SK-N-SH treated with all-trans-retinoic acid at 6 μM for 48 hours (cell line): ENCODE measurements at regions not wholly inside any gene's neighbourhood (a gene's known extent, or its start where the extent isn't known, plus 50 kb on each side); places are given as distances from the start of the nearest gene placed in this dataset.

Experiments used
- ATAC-seq: fragments of 200-7000 bp; cut with Tn5 transposase; 3 replicates; pipeline ENCODE4 v1.9.1; 2020; ENCODE audit warnings: mild to moderate bottlenecking, moderate library complexity
- ARNTL ChIP-seq: fragments of 450-650 bp; formaldehyde crosslinking; IDR thresholded peaks from 2 replicates; pipeline ENCODE4 v1.5.0; 2020; ENCODE audit warnings: low read depth, mild to moderate bottlenecking, moderate library complexity, borderline replicate concordance
- BACH2 ChIP-seq: fragments of 250-450 bp; sonication (Bioruptor Pico); IDR thresholded peaks from 2 replicates; pipeline ENCODE4 v1.9.0; 2021; ENCODE audit warnings: mild to moderate bottlenecking, borderline replicate concordance
- CSDC2 ChIP-seq: fragments of 250-450 bp; sonication (Bioruptor Pico); IDR thresholded peaks from 2 replicates; pipeline ENCODE4 v1.5.0; 2020; ENCODE audit warnings: mild to moderate bottlenecking, moderate library complexity
- ESRRG ChIP-seq: fragments of 250-450 bp; sonication (Bioruptor Pico); IDR thresholded peaks from 2 replicates; pipeline ENCODE4 v1.6.1; 2021; ENCODE audit warnings: mild to moderate bottlenecking
- GLIS3 ChIP-seq: fragments of 250-450 bp; sonication (Bioruptor Pico); IDR thresholded peaks from 2 replicates; pipeline ENCODE4 v1.5.0; 2020; ENCODE audit warnings: mild to moderate bottlenecking, moderate library complexity
- ISL1 ChIP-seq: fragments of 250-450 bp; sonication (Bioruptor Pico); IDR thresholded peaks from 2 replicates; pipeline ENCODE4 v2.1.2; 2022; ENCODE audit warnings: mild to moderate bottlenecking, moderate library complexity
- OSR1 ChIP-seq: fragments of 250-450 bp; sonication (Bioruptor Pico); IDR thresholded peaks from 2 replicates; pipeline ENCODE4 v1.8.0; 2022; ENCODE audit warnings: moderate library complexity, mild to moderate bottlenecking, inconsistent platforms
- PPARA ChIP-seq: fragments of 250-450 bp; sonication (Bioruptor Pico); IDR thresholded peaks from 2 replicates; pipeline ENCODE4 v1.5.0; 2020; ENCODE audit warnings: mild to moderate bottlenecking, borderline replicate concordance
- SNAI2 ChIP-seq: fragments of 250-450 bp; sonication (Bioruptor Pico); IDR thresholded peaks from 2 replicates; pipeline ENCODE4 v1.5.0; 2020; ENCODE audit warnings: mild to moderate bottlenecking, moderate library complexity
- TCF4 ChIP-seq: fragments of 250-450 bp; sonication (Bioruptor Pico); IDR thresholded peaks from 2 replicates; pipeline ENCODE4 v1.8.0; 2021; ENCODE audit warnings: mild to moderate bottlenecking, moderate library complexity, borderline replicate concordance
- TOX ChIP-seq: fragments of 250-450 bp; sonication (Bioruptor Pico); IDR thresholded peaks from 2 replicates; pipeline ENCODE4 v1.8.0; 2021; ENCODE audit warnings: mild to moderate bottlenecking, moderate library complexity, borderline replicate concordance
- ZC3H10 ChIP-seq: fragments of 250-450 bp; sonication (Bioruptor Pico); IDR thresholded peaks from 2 replicates; pipeline ENCODE4 v1.5.1; 2021; ENCODE audit warnings: mild to moderate bottlenecking, moderate library complexity
- ZFP3 ChIP-seq: fragments of 250-450 bp; sonication (Bioruptor Pico); IDR thresholded peaks from 2 replicates; pipeline ENCODE4 v1.5.0; 2020; ENCODE audit warnings: mild to moderate bottlenecking, moderate library complexity
- ZNF565 ChIP-seq: fragments of 450-650 bp; formaldehyde crosslinking; conservative IDR thresholded peaks from 2 replicates; pipeline ENCODE4 v1.5.0; 2020; ENCODE audit warnings: low read depth, mild to moderate bottlenecking, moderate library complexity
- ZNF70 ChIP-seq: fragments of 450-650 bp; formaldehyde crosslinking; IDR thresholded peaks from 2 replicates; pipeline ENCODE4 v1.5.0; 2020; ENCODE audit warnings: mild to moderate bottlenecking, moderate library complexity
- ZNF8 ChIP-seq: fragments of 450-650 bp; formaldehyde crosslinking; IDR thresholded peaks from 2 replicates; pipeline ENCODE4 v1.5.0; 2020; ENCODE audit warnings: mild to moderate bottlenecking, moderate library complexity
- TF ChIP-seq, protein P1 (sequence below): fragments of 250-450 bp; sonication (Bioruptor Pico); IDR thresholded peaks from 2 replicates; pipeline ENCODE4 v1.5.1; 2021; ENCODE audit warnings: mild to moderate bottlenecking, moderate library complexity
- TF ChIP-seq, protein P2 (sequence below): fragments of 250-450 bp; sonication (Bioruptor Pico); IDR thresholded peaks from 2 replicates; pipeline ENCODE4 v1.8.0; 2021; ENCODE audit warnings: low read depth, mild to moderate bottlenecking, moderate library complexity, borderline replicate concordance
- TF ChIP-seq, protein P3 (sequence below): fragments of 250-450 bp; sonication (Bioruptor Pico); IDR thresholded peaks from 2 replicates; pipeline ENCODE4 v1.5.0; 2020; ENCODE audit warnings: mild to moderate bottlenecking, moderate library complexity
- TF ChIP-seq, protein P4 (sequence below): fragments of 250-450 bp; sonication (Bioruptor Pico); IDR thresholded peaks from 2 replicates; pipeline ENCODE4 v1.8.0; 2020; ENCODE audit warnings: mild to moderate bottlenecking, moderate library complexity, borderline replicate concordance
- TF ChIP-seq, protein P5 (sequence below): fragments of 250-450 bp; sonication (Bioruptor Pico); IDR thresholded peaks from 2 replicates; pipeline ENCODE4 v1.5.1; 2020; ENCODE audit warnings: low read depth, mild to moderate bottlenecking, moderate library complexity

DNA sequence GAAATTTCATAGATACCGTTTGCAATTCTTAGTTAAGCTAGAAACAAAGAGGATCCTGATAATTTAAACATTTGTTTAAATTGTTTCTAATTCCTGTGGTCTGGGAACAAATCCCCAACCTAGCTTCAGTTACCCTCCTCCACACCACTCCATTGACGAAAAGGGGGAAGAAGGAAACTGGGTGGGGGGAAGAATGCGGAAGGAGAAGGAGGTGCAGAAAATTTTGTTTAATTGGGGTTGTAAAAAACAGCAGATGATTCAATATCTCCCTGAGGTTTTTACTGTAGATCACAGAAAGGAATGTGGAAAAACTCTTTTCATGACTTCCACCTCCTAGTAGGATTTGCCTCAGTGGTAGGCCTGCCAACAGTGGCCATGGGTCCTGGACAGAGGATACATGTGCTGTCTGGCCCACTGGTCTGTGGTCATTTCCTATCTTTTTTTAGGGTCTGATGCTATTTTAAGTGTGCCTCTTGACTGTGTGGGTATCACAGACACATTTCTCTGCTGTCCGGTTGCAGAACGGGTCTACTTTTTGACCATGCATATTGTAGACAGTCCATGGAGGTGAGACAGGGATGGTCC is 122.9 kb upstream of the PCED1B start:
- TF ChIP-seq ARNTL (CRISPR knock-in tag): no peak
- TF ChIP-seq, protein P1, sequence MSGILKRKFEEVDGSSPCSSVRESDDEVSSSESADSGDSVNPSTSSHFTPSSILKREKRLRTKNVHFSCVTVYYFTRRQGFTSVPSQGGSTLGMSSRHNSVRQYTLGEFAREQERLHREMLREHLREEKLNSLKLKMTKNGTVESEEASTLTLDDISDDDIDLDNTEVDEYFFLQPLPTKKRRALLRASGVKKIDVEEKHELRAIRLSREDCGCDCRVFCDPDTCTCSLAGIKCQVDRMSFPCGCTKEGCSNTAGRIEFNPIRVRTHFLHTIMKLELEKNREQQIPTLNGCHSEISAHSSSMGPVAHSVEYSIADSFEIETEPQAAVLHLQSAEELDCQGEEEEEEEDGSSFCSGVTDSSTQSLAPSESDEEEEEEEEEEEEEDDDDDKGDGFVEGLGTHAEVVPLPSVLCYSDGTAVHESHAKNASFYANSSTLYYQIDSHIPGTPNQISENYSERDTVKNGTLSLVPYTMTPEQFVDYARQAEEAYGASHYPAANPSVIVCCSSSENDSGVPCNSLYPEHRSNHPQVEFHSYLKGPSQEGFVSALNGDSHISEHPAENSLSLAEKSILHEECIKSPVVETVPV: no peak
- TF ChIP-seq, protein P2, sequence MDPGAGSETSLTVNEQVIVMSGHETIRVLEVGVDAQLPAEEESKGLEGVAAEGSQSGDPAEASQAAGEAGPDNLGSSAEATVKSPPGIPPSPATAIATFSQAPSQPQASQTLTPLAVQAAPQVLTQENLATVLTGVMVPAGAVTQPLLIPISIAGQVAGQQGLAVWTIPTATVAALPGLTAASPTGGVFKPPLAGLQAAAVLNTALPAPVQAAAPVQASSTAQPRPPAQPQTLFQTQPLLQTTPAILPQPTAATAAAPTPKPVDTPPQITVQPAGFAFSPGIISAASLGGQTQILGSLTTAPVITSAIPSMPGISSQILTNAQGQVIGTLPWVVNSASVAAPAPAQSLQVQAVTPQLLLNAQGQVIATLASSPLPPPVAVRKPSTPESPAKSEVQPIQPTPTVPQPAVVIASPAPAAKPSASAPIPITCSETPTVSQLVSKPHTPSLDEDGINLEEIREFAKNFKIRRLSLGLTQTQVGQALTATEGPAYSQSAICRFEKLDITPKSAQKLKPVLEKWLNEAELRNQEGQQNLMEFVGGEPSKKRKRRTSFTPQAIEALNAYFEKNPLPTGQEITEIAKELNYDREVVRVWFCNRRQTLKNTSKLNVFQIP: no peak
- TF ChIP-seq, protein P3, sequence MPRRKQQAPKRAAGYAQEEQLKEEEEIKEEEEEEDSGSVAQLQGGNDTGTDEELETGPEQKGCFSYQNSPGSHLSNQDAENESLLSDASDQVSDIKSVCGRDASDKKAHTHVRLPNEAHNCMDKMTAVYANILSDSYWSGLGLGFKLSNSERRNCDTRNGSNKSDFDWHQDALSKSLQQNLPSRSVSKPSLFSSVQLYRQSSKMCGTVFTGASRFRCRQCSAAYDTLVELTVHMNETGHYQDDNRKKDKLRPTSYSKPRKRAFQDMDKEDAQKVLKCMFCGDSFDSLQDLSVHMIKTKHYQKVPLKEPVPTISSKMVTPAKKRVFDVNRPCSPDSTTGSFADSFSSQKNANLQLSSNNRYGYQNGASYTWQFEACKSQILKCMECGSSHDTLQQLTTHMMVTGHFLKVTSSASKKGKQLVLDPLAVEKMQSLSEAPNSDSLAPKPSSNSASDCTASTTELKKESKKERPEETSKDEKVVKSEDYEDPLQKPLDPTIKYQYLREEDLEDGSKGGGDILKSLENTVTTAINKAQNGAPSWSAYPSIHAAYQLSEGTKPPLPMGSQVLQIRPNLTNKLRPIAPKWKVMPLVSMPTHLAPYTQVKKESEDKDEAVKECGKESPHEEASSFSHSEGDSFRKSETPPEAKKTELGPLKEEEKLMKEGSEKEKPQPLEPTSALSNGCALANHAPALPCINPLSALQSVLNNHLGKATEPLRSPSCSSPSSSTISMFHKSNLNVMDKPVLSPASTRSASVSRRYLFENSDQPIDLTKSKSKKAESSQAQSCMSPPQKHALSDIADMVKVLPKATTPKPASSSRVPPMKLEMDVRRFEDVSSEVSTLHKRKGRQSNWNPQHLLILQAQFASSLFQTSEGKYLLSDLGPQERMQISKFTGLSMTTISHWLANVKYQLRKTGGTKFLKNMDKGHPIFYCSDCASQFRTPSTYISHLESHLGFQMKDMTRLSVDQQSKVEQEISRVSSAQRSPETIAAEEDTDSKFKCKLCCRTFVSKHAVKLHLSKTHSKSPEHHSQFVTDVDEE (CRISPR knock-in tag): no peak
- TF ChIP-seq ZFP3 (CRISPR knock-in tag): no peak
- TF ChIP-seq ZNF8 (CRISPR knock-in tag): no peak
- no peak for TF ChIP-seq ISL1 (CRISPR knock-in tag)
- no peak for TF ChIP-seq TCF4 (CRISPR knock-in tag)
- TF ChIP-seq ZNF70 (CRISPR knock-in tag): no peak
- no peak for TF ChIP-seq TOX
- TF ChIP-seq, protein P4, sequence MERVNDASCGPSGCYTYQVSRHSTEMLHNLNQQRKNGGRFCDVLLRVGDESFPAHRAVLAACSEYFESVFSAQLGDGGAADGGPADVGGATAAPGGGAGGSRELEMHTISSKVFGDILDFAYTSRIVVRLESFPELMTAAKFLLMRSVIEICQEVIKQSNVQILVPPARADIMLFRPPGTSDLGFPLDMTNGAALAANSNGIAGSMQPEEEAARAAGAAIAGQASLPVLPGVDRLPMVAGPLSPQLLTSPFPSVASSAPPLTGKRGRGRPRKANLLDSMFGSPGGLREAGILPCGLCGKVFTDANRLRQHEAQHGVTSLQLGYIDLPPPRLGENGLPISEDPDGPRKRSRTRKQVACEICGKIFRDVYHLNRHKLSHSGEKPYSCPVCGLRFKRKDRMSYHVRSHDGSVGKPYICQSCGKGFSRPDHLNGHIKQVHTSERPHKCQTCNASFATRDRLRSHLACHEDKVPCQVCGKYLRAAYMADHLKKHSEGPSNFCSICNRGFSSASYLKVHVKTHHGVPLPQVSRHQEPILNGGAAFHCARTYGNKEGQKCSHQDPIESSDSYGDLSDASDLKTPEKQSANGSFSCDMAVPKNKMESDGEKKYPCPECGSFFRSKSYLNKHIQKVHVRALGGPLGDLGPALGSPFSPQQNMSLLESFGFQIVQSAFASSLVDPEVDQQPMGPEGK (CRISPR knock-in tag): no peak
- TF ChIP-seq GLIS3 (CRISPR knock-in tag): no peak
- TF ChIP-seq BACH2 (CRISPR knock-in tag): no peak
- no peak for TF ChIP-seq ESRRG (CRISPR knock-in tag)
- no peak for TF ChIP-seq CSDC2 (CRISPR knock-in tag)
- TF ChIP-seq ZC3H10 (CRISPR knock-in tag): no peak
- TF ChIP-seq ZNF565 (CRISPR knock-in tag): no peak
- TF ChIP-seq, protein P5, sequence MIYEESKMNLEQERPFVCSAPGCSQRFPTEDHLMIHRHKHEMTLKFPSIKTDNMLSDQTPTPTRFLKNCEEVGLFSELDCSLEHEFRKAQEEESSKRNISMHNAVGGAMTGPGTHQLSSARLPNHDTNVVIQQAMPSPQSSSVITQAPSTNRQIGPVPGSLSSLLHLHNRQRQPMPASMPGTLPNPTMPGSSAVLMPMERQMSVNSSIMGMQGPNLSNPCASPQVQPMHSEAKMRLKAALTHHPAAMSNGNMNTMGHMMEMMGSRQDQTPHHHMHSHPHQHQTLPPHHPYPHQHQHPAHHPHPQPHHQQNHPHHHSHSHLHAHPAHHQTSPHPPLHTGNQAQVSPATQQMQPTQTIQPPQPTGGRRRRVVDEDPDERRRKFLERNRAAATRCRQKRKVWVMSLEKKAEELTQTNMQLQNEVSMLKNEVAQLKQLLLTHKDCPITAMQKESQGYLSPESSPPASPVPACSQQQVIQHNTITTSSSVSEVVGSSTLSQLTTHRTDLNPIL (CRISPR knock-in tag): no peak
- TF ChIP-seq PPARA (CRISPR knock-in tag): no peak
- no peak for TF ChIP-seq SNAI2 (CRISPR knock-in tag)
- no peak for ATAC-seq

DNA sequence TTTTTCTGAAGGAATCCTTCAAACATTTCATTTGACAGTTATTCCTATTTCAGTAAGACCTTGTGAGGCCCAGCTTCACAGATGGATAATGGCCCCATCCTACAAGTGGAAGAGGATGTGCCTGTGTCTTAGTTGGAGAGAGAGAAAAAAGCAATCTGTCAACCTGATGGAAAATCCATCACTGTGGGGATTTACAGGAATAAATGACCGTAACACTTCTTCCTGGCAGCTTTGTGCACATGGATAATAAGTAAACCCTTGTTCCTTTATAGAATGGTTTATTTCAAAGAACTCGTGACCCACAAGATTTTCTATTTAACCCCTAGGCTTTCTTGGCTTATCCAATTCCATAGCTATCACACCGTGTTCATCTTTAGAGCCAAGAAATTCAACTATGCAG is 121.4 kb upstream of the PCED1B start:
- no peak for TF ChIP-seq CSDC2 (CRISPR knock-in tag)
- TF ChIP-seq ZC3H10 (CRISPR knock-in tag): no peak
- TF ChIP-seq, protein P3 (CRISPR knock-in tag): no peak
- no peak for TF ChIP-seq PPARA (CRISPR knock-in tag)
- TF ChIP-seq, protein P5 (CRISPR knock-in tag): no peak
- no peak for TF ChIP-seq ZNF565 (CRISPR knock-in tag)
- TF ChIP-seq OSR1 (CRISPR knock-in tag): no peak
- TF ChIP-seq GLIS3 (CRISPR knock-in tag): no peak
- TF ChIP-seq SNAI2 (CRISPR knock-in tag): no peak
- TF ChIP-seq, protein P4 (CRISPR knock-in tag): no peak
- no peak for TF ChIP-seq ZNF8 (CRISPR knock-in tag)
- no peak for ATAC-seq
